ENCODE measurements at regions not wholly inside any gene's neighbourhood (a gene's known extent, or its start where the extent isn't known, plus 50 kb on each side); places are given as distances from the start of the nearest gene placed in this dataset.

DNA sequence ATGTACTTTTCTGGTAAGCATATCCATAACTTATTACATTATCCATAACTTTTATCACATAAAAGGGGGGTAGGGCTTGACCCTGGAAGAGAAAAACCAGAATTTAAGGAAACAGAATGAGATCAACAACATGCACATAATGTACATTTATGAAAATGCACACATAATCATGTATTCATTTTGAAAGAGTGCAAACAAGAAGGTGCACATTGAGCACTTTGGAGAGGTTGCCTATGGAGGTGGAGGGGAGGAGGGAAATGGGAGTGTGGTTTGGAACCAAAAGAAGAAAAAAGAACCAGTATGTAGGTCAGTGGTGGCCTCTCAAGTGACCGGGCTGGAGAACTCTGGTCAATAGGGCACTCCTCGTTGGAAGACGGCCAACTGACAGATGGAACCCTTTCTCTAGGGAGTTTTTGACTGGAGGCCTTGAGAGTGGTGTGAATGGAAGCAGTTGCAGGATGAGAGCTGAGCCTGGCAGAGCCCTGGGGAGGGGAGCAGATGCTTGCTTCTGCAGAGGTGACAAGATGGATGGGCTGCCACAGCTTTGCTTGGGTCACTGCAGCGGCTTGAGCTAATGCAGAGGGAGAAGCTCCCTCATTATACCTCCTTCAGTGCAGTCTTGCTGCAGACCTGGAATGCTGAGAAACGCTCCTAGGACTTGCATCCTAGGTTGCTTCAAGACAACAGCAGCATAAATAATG lies 192.7 kb downstream of the SEC23IP start:
- WGBS (ENCODE audit: extremely low coverage, insufficient read length, low lambda C conversion rate) = no CpG with 5 or more reads among the region's 5 CpGs
- no peaks in the 10 kb centered on the region for H4K20me1 ChIP-seq (ENCODE audit: control insufficient read depth, insufficient read depth, insufficient read length)
- H4K8ac ChIP-seq (replicated peaks; ENCODE audit: insufficient read length, low read depth, low read length) = no peak overlapping the region
- Mint-ChIP-seq H3K4me3 (no peak overlapping the region), H3K4me1 (peaks cover 8 to 9% of the 10 kb centered on the region in 2 experiments), H3K9me3 (peaks cover 0 to 11% of the 10 kb centered on the region in 2 experiments; a peak in 3 of 5 replicates), H3K27ac (no peak overlapping the region), H3K27me3 (ENCODE audit: low read depth) (peaks cover 1% of the 10 kb centered on the region; the same call in 1 of the 2 replicates), H3K36me3 (ENCODE audit: insufficient read depth in 1 of 3, low read depth in 3 of 3) (peaks cover 0 to 6% (median 0%) of the 10 kb centered on the region in 3 experiments; a peak in 3 of 7 replicates)
- H3K79me2 ChIP-seq (ENCODE audit: insufficient read depth, low read length) = no peaks in the 10 kb centered on the region
- no peaks in the 10 kb centered on the region for H3K79me1 ChIP-seq (ENCODE audit: insufficient read depth, low read depth, low read length, poor library complexity, severe bottlenecking)
- H3K27ac ChIP-seq (ENCODE audit: insufficient read length, low read depth, low read length) = no peak overlapping the region
- H3K27me3 ChIP-seq (ENCODE audit: insufficient read depth, low read length) = no peaks in the 10 kb centered on the region
- H3T11ph ChIP-seq (ENCODE audit: low read length) = no peak overlapping the region
- no peak overlapping the region for H4K91ac ChIP-seq (ENCODE audit: insufficient read length, low read depth, low read length)
- no peak overlapping the region for H2BK20ac ChIP-seq (ENCODE audit: low read depth, low read length, poor library complexity, severe bottlenecking)
- H3K23me2 ChIP-seq (ENCODE audit: insufficient read length, low read depth, low read length, poor library complexity, severe bottlenecking) = no peaks in the 10 kb centered on the region
- no peak overlapping the region for H2BK15ac ChIP-seq (ENCODE audit: low read depth, low read length)
- DNase-seq = no peak
- H3K56ac ChIP-seq (ENCODE audit: insufficient read length, low read depth, low read length) = no peak overlapping the region
- H2AFZ ChIP-seq (ENCODE audit: low read length) = no peak overlapping the region
- no peak overlapping the region for H3K4me2 ChIP-seq (ENCODE audit: insufficient read depth, insufficient read length, low read length)
- H2BK5ac ChIP-seq (ENCODE audit: insufficient read length, low read length) = no peak overlapping the region
- H2AK5ac ChIP-seq (ENCODE audit: insufficient read length, low read length) = no peak overlapping the region
- no peak overlapping the region for H3K18ac ChIP-seq (ENCODE audit: insufficient read length, low read depth, low read length)
- TF ChIP-seq, protein P1, sequence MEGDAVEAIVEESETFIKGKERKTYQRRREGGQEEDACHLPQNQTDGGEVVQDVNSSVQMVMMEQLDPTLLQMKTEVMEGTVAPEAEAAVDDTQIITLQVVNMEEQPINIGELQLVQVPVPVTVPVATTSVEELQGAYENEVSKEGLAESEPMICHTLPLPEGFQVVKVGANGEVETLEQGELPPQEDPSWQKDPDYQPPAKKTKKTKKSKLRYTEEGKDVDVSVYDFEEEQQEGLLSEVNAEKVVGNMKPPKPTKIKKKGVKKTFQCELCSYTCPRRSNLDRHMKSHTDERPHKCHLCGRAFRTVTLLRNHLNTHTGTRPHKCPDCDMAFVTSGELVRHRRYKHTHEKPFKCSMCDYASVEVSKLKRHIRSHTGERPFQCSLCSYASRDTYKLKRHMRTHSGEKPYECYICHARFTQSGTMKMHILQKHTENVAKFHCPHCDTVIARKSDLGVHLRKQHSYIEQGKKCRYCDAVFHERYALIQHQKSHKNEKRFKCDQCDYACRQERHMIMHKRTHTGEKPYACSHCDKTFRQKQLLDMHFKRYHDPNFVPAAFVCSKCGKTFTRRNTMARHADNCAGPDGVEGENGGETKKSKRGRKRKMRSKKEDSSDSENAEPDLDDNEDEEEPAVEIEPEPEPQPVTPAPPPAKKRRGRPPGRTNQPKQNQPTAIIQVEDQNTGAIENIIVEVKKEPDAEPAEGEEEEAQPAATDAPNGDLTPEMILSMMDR (conservative IDR thresholded peaks at IDR 0.05) = no peak
- H3K23ac ChIP-seq (ENCODE audit: insufficient read length, low read depth, low read length) = no peak overlapping the region
- no peak overlapping the region for H3K9ac ChIP-seq (ENCODE audit: extremely low read depth, insufficient read length, low read length)
- no peak overlapping the region for H2BK120ac ChIP-seq (ENCODE audit: low read depth, low read length, poor library complexity, severe bottlenecking)
- H3K14ac ChIP-seq (ENCODE audit: insufficient read depth, low read length) = no peak overlapping the region
- H2BK12ac ChIP-seq (ENCODE audit: insufficient read length, low read depth, low read length) = no peak overlapping the region
- no peak overlapping the region for H4K5ac ChIP-seq (ENCODE audit: insufficient read length, low read depth, low read length)
- H3K9me3 ChIP-seq (ENCODE audit: control insufficient read depth, low read depth, low read length) = no peaks in the 10 kb centered on the region
- H3K4ac ChIP-seq (ENCODE audit: low read depth, low read length) = no peak overlapping the region
- H3K4me1 ChIP-seq (ENCODE audit: insufficient read depth, low read length) = peaks cover 1% of the 10 kb centered on the region; the same call in 1 of the 2 replicates

Measured in H9 (cell line).